GM23338 (cell line): ENCODE measurements at regions not wholly inside any gene's neighbourhood (a gene's known extent, or its start where the extent isn't known, plus 50 kb on each side); places are given as distances from the start of the nearest gene placed in this dataset.

ENCODE experiments used
- ATAC-seq: fragments of 200-7000 bp; cut with Tn5 transposase; 3 replicates; pipeline ENCODE4 v1.9.1; 2020
- DNase-seq: peaks from one replicate; pipeline ENCODE4 v3.0.0-alpha.2; 2015; ENCODE audit warnings: low spot score
- H2AFZ ChIP-seq: fragments of 200-600 bp; sonication (generic); 2 replicates; pipeline ENCODE4 v1.8.0; 2016; ENCODE audit warnings: antibody characterized with exemption, mild to moderate bottlenecking, moderate library complexity
- H3F3A ChIP-seq: fragments of 200-600 bp; sonication (generic); replicated peaks from 2 replicates; pipeline ENCODE4 v1.8.0; 2017; ENCODE audit warnings: antibody characterized with exemption, mixed run types, low read depth
- H3K27ac ChIP-seq: fragments of 200-600 bp; sonication (generic); 2 replicates; pipeline ENCODE4 v1.6.1; 2016; ENCODE audit warnings: low read depth
- H3K27me3 ChIP-seq: fragments of 200-600 bp; sonication (generic); 2 replicates; pipeline ENCODE4 v1.8.0; 2016; ENCODE audit warnings: mild to moderate bottlenecking, mixed run types, moderate library complexity; ENCODE audit not compliant: insufficient read depth
- H3K36me3 ChIP-seq: fragments of 200-600 bp; sonication (generic); 2 replicates; pipeline ENCODE4 v1.8.0; 2016; ENCODE audit warnings: mild to moderate bottlenecking; ENCODE audit not compliant: insufficient read depth
- H3K4me1 ChIP-seq: fragments of 200-600 bp; sonication (generic); 2 replicates; pipeline ENCODE4 v1.8.0; 2016; ENCODE audit warnings: mild to moderate bottlenecking, moderate library complexity; ENCODE audit not compliant: insufficient read depth
- H3K4me2 ChIP-seq: fragments of 200-600 bp; sonication (generic); 2 replicates; pipeline ENCODE4 v1.7.1; 2017; ENCODE audit warnings: mixed run types
- H3K4me3 ChIP-seq: fragments of 200-600 bp; sonication (generic); 2 replicates; pipeline ENCODE4 v1.6.1; 2016; ENCODE audit warnings: mixed run types
- H3K79me2 ChIP-seq: fragments of 200-600 bp; sonication (generic); replicated peaks from 2 replicates; pipeline ENCODE4 v1.8.0; 2017; ENCODE audit warnings: mild to moderate bottlenecking; ENCODE audit not compliant: insufficient read depth
- H3K9me2 ChIP-seq: fragments of 200-600 bp; sonication (generic); 2 replicates; pipeline ENCODE4 v1.8.0; 2017; ENCODE audit not compliant: insufficient read depth
- H4K20me1 ChIP-seq: fragments of 200-600 bp; sonication (generic); replicated peaks from 2 replicates; pipeline ENCODE4 v1.8.0; 2017; ENCODE audit warnings: mild to moderate bottlenecking; ENCODE audit not compliant: insufficient read depth
- H3K27ac Mint-ChIP-seq: 2 replicates; pipeline ENCODE4 v1.8.0; 2020; ENCODE audit warnings: inconsistent platforms, mild to moderate bottlenecking, moderate library complexity, mixed read lengths
- H3K27me3 Mint-ChIP-seq: 3 replicates; pipeline ENCODE4 v1.8.0; 2022; ENCODE audit warnings: low read depth, mild to moderate bottlenecking, moderate library complexity, mixed read lengths, inconsistent platforms; ENCODE audit not compliant: insufficient read depth, poor library complexity
- H3K36me3 Mint-ChIP-seq: 3 replicates; pipeline ENCODE4 v1.8.0; 2021; ENCODE audit warnings: low read depth, mild to moderate bottlenecking, inconsistent platforms, moderate library complexity, mixed read lengths
- H3K4me1 Mint-ChIP-seq: 3 replicates; pipeline ENCODE4 v1.8.0; 2020; ENCODE audit warnings: mild to moderate bottlenecking, inconsistent platforms, mixed read lengths
- H3K4me3 Mint-ChIP-seq: 3 replicates; pipeline ENCODE4 v1.8.0; 2021; ENCODE audit warnings: moderate library complexity, mild to moderate bottlenecking, inconsistent platforms, mixed read lengths
- H3K9me3 Mint-ChIP-seq: 3 replicates; pipeline ENCODE4 v1.8.0; 2020; ENCODE audit warnings: moderate library complexity, mild to moderate bottlenecking, inconsistent platforms, mixed read lengths
- NANOG ChIP-seq: IDR thresholded peaks from 2 replicates; pipeline ENCODE4 v1.6.1; 2016; ENCODE audit warnings: antibody characterized with exemption, borderline replicate concordance
- ZNF114 ChIP-seq: fragments of 250-450 bp; sonication (Bioruptor Pico); IDR thresholded peaks from 2 replicates; pipeline ENCODE4 v1.5.0; 2020; ENCODE audit warnings: mild to moderate bottlenecking, moderate library complexity
- TF ChIP-seq, protein P1 (sequence below): fragments of 250-450 bp; sonication (Bioruptor Pico); IDR thresholded peaks from 2 replicates; pipeline ENCODE4 v1.5.0; 2020; ENCODE audit warnings: mild to moderate bottlenecking, moderate library complexity

DNA sequence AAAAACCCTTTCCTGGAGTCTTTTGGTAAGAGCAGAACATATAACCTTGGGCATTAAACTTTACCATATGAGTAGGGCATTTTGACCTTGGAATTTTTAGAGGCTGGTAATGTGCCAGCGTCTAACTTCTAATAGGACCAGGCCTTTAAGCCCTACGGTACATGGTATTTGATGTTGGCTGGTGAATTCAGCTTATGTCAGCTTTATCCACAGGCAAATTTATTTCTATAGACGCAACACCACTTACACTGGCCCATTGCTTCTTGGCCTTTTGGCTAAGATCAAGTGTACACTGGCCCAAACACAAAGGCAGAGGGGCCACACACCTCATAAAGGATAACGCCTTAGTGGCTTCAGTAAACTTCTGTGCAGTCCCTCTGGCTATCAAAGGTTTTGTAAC, 410.2 kb upstream of the LARGE1 start:
- H3K4me1 Mint-ChIP-seq: no peaks in the 10 kb centered on the region
- peaks cover 3% of the 10 kb centered on the region for H3K27me3 Mint-ChIP-seq

More for the DNA sequence above, 410.2 kb upstream of the LARGE1 start:
- DNase-seq (no peak), ATAC-seq (no peak)
- H3K4me2 ChIP-seq: no peak overlapping the region
- no peaks in the 10 kb centered on the region for H3K27me3 ChIP-seq
- no peaks in the 10 kb centered on the region for H3K79me2 ChIP-seq
- H3K36me3 ChIP-seq: no peaks in the 10 kb centered on the region; the same call in 1 of the 2 replicates
- H2AFZ ChIP-seq: no peak overlapping the region
- no peaks in the 10 kb centered on the region for H4K20me1 ChIP-seq
- no peak overlapping the region for H3K27ac Mint-ChIP-seq
- TF ChIP-seq NANOG (no peak), ZNF114 (CRISPR knock-in tag) (no peak)
- TF ChIP-seq, protein P1, sequence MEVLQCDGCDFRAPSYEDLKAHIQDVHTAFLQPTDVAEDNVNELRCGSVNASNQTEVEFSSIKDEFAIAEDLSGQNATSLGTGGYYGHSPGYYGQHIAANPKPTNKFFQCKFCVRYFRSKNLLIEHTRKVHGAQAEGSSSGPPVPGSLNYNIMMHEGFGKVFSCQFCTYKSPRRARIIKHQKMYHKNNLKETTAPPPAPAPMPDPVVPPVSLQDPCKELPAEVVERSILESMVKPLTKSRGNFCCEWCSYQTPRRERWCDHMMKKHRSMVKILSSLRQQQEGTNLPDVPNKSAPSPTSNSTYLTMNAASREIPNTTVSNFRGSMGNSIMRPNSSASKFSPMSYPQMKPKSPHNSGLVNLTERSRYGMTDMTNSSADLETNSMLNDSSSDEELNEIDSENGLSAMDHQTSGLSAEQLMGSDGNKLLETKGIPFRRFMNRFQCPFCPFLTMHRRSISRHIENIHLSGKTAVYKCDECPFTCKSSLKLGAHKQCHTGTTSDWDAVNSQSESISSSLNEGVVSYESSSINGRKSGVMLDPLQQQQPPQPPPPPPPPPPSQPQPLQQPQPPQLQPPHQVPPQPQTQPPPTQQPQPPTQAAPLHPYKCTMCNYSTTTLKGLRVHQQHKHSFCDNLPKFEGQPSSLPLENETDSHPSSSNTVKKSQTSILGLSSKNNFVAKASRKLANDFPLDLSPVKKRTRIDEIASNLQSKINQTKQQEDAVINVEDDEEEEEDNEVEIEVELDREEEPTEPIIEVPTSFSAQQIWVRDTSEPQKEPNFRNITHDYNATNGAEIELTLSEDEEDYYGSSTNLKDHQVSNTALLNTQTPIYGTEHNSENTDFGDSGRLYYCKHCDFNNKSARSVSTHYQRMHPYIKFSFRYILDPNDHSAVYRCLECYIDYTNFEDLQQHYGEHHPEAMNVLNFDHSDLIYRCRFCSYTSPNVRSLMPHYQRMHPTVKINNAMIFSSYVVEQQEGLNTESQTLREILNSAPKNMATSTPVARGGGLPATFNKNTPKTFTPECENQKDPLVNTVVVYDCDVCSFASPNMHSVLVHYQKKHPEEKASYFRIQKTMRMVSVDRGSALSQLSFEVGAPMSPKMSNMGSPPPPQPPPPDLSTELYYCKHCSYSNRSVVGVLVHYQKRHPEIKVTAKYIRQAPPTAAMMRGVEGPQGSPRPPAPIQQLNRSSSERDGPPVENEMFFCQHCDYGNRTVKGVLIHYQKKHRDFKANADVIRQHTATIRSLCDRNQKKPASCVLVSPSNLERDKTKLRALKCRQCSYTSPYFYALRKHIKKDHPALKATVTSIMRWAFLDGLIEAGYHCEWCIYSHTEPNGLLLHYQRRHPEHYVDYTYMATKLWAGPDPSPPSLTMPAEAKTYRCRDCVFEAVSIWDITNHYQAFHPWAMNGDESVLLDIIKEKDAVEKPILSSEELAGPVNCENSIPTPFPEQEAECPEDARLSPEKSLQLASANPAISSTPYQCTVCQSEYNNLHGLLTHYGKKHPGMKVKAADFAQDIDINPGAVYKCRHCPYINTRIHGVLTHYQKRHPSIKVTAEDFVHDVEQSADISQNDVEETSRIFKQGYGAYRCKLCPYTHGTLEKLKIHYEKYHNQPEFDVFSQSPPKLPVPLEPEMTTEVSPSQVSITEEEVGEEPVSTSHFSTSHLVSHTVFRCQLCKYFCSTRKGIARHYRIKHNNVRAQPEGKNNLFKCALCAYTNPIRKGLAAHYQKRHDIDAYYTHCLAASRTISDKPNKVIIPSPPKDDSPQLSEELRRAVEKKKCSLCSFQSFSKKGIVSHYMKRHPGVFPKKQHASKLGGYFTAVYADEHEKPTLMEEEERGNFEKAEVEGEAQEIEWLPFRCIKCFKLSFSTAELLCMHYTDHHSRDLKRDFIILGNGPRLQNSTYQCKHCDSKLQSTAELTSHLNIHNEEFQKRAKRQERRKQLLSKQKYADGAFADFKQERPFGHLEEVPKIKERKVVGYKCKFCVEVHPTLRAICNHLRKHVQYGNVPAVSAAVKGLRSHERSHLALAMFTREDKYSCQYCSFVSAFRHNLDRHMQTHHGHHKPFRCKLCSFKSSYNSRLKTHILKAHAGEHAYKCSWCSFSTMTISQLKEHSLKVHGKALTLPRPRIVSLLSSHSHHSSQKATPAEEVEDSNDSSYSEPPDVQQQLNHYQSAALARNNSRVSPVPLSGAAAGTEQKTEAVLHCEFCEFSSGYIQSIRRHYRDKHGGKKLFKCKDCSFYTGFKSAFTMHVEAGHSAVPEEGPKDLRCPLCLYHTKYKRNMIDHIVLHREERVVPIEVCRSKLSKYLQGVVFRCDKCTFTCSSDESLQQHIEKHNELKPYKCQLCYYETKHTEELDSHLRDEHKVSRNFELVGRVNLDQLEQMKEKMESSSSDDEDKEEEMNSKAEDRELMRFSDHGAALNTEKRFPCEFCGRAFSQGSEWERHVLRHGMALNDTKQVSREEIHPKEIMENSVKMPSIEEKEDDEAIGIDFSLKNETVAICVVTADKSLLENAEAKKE (CRISPR knock-in tag): no peak
- no peaks in the 10 kb centered on the region for H3K9me2 ChIP-seq
- no peak overlapping the region for H3K4me3 ChIP-seq
- H3K27ac ChIP-seq: no peak overlapping the region
- no peaks in the 10 kb centered on the region for H3F3A ChIP-seq
- peaks cover 14% of the 10 kb centered on the region for H3K36me3 Mint-ChIP-seq
- no peak overlapping the region for H3K4me3 Mint-ChIP-seq
- H3K4me1 ChIP-seq: no peaks in the 10 kb centered on the region
- peaks cover 62% of the 10 kb centered on the region for H3K9me3 Mint-ChIP-seq
